Lower lobe of right lung (tissue), 2 donors: ENCODE measurements at regions not wholly inside any gene's neighbourhood (a gene's known extent, or its start where the extent isn't known, plus 50 kb on each side); places are given as distances from the start of the nearest gene placed in this dataset.

ENCODE experiments used
- ATAC-seq, 2 donors: fragments of 200-7000 bp; cut with Tn5 transposase; one replicate each; pipeline ENCODE4 v1.9.1; 2020 to 2022; ENCODE audit warnings: mild to moderate bottlenecking in 2 of 2, moderate library complexity in 2 of 2
- DNase-seq: peaks from one replicate; pipeline ENCODE4 v3.0.0-alpha.2; 2020
- H3K27ac ChIP-seq: fragments of 200-600 bp; one replicate; pipeline ENCODE4 v1.8.0; 2022
- H3K27me3 ChIP-seq: fragments of 200-600 bp; one replicate; pipeline ENCODE4 v1.8.0; 2022; ENCODE audit warnings: low read depth
- H3K36me3 ChIP-seq: fragments of 200-600 bp; one replicate; pipeline ENCODE4 v1.8.0; 2022; ENCODE audit warnings: mild to moderate bottlenecking
- H3K4me1 ChIP-seq: fragments of 200-600 bp; one replicate; pipeline ENCODE4 v1.8.0; 2022
- H3K4me3 ChIP-seq: fragments of 200-600 bp; one replicate; pipeline ENCODE4 v1.8.0; 2022; ENCODE audit warnings: mild to moderate bottlenecking
- H3K9me3 ChIP-seq: fragments of 200-600 bp; one replicate; pipeline ENCODE4 v1.8.0; 2022
- intact Hi-C: fragments of 100-400 bp; cut with DNase I; formaldehyde crosslinking; loops from one replicate; pipeline ENCODE4 v1.11.0; 2022
- TF ChIP-seq, protein P1 (sequence below): fragments of 200-600 bp; IDR thresholded peaks from one replicate; pipeline ENCODE4 v1.8.0; 2022; ENCODE audit warnings: antibody characterized with exemption, mild to moderate bottlenecking
- donor health status: DM: no; HTN: yes; CAD: no; lungs with severe emphysema.

DNA sequence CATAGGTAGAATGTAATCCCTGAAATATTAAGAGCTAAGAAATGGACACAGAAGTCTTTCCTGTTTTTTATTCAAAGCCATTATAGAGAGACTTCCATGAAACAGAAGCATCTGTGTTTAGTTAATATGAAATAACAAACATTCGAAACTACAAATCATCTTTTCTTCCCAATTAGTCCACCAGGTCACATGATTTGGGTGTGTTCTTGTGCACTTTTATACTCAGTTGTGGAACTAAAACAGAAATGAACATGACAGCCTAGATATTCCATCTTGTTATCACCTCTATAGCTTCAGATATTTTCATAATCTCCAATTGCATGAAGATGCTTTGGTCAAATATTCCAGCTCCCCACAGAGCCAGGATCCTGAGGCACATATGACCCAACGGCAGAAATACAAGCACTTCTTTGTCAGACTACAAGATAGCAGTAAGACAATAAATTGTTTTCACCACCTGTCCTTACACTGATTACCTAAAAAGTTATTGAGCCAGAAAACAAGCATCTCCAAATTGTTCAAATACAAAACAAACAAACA is 116.8 kb upstream of the BEND6 start:
- H3K36me3 ChIP-seq, result no peaks in the 10 kb centered on the region
- no peaks in the 10 kb centered on the region for H3K27me3 ChIP-seq
- no peak overlapping the region for H3K4me3 ChIP-seq
- no peak overlapping the region for H3K27ac ChIP-seq
- intact Hi-C loops, result no loop called here
- no peak for ATAC-seq
- DNase-seq, result no peak
- TF ChIP-seq, protein P1, sequence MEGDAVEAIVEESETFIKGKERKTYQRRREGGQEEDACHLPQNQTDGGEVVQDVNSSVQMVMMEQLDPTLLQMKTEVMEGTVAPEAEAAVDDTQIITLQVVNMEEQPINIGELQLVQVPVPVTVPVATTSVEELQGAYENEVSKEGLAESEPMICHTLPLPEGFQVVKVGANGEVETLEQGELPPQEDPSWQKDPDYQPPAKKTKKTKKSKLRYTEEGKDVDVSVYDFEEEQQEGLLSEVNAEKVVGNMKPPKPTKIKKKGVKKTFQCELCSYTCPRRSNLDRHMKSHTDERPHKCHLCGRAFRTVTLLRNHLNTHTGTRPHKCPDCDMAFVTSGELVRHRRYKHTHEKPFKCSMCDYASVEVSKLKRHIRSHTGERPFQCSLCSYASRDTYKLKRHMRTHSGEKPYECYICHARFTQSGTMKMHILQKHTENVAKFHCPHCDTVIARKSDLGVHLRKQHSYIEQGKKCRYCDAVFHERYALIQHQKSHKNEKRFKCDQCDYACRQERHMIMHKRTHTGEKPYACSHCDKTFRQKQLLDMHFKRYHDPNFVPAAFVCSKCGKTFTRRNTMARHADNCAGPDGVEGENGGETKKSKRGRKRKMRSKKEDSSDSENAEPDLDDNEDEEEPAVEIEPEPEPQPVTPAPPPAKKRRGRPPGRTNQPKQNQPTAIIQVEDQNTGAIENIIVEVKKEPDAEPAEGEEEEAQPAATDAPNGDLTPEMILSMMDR, result no peak
- H3K4me1 ChIP-seq, result no peaks in the 10 kb centered on the region
- H3K9me3 ChIP-seq, result no peaks in the 10 kb centered on the region

DNA sequence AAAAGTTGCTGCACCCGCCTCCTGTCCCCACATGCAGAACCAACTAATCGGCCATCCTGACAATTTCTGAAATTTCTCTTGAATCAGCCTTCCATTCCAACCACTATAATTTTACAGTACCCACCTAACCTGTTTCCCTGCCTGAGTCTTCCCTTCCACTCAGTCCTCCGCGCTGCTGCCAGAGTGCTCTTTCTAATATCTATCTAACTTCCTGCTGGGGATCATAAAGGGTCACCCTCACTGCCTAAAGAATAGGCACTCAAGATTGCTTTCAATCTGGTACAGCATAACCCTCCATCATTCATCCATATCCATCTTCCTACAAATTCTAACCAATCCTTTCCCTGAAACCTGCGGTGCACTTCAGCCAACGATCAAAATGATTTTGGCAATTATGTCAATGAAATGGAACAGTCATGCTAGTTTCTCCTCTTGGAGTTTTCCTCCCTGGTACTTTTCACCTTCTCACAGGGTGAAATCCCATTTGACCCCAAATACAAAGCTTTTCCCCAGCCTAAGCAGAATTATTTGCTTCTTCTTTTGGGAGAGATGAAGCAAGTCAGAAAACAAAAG is 117.5 kb upstream of the BEND6 start:
- ATAC-seq (no peak), DNase-seq (no peak)
- TF ChIP-seq, protein P1, result no peak
- H3K4me3 ChIP-seq, result no peak overlapping the region
- no peaks in the 10 kb centered on the region for H3K36me3 ChIP-seq
- H3K4me1 ChIP-seq, result no peaks in the 10 kb centered on the region
- H3K27ac ChIP-seq, result no peak overlapping the region
- H3K9me3 ChIP-seq, result no peaks in the 10 kb centered on the region
- intact Hi-C loops, result no loop called here
- no peaks in the 10 kb centered on the region for H3K27me3 ChIP-seq

DNA sequence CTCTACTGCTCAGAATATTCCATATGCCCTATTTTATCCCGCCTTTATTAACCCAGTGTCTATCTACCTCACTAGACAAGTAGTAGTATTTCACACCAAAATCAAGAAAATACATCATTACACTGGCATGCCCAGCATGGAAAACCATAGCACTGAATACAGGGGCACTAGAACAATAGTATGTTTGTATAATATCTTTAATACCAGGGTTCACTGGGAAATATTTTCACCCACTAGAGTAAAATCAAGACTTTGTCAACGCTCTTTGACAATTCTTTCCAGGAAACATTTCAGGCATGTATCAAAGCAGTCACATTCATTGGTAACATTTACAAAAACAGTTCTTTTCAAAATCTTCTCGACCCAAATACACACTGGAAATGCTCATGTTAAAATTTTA is 119.3 kb upstream of the BEND6 start:
- Histone ChIP-seq H3K27me3 (no peaks in the 10 kb centered on the region), H3K4me3 (no peak overlapping the region), H3K27ac (no peak overlapping the region), H3K4me1 (no peaks in the 10 kb centered on the region), H3K36me3 (no peaks in the 10 kb centered on the region), H3K9me3 (no peaks in the 10 kb centered on the region)
- TF ChIP-seq, protein P1, result no peak
- intact Hi-C loops, result no loop called here
- ATAC-seq (no peak), DNase-seq (no peak)

DNA sequence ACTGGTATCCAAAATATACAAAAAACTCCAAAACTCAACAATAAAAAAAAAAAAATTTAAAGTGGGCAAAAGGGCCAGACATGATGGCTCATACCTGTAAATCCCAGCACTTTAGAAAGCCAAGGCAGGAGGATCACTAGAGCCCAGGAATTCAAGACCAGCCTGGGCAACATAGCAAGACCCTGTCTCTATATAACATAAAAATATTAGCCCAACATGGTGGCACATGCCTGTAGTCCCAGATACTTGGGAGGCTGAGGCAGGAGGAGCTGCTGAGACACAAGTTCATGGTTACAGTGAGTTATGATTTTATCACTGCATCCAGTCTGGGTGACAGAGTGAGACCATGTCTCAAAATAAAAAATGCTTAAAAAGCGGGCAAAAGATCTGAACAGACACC is 121.0 kb upstream of the BEND6 start:
- Histone ChIP-seq H3K4me3 (no peak overlapping the region), H3K27ac (no peak overlapping the region), H3K4me1 (no peaks in the 10 kb centered on the region), H3K9me3 (no peaks in the 10 kb centered on the region), H3K36me3 (no peaks in the 10 kb centered on the region), H3K27me3 (no peaks in the 10 kb centered on the region)
- intact Hi-C loops, result no loop called here
- ATAC-seq (no peak), DNase-seq (no peak)
- TF ChIP-seq, protein P1, result no peak

DNA sequence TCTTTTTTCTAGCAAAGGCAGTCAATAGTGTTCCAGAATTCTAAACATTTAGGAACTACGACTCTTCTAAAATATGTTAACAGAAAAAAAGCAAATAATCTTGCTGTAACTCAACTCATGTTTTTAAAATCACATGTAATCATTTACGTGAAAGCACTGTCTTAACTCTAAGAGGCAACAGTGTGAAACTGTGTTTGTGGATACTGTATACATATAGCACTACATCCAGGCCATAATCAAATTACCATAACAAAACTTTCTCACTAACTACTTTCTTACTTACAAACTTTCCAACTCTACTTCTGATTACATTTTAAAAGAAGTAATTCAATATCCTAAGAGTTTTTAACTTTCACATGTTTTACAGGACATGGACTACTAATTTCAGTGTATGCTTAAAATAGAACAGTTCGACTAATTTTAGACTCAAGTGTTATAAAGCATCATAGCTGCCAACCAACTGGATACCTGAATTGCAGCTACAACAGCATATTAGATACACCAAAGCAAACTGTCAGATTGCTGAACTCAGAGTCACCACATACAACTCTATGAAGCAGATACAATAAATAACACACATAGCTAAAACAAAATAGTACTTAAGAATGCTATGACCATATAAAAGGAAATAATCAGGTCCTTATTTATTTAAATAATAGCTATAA is 121.6 kb upstream of the BEND6 start:
- Histone ChIP-seq H3K27me3 (no peaks in the 10 kb centered on the region), H3K36me3 (no peaks in the 10 kb centered on the region), H3K4me3 (no peak overlapping the region), H3K9me3 (no peaks in the 10 kb centered on the region), H3K4me1 (no peaks in the 10 kb centered on the region), H3K27ac (no peak overlapping the region)
- ATAC-seq, result peak in 1 of 2 donors; percentile 61
- TF ChIP-seq, protein P1, result no peak
- intact Hi-C loops, result no loop called here
- no peak for DNase-seq
